H9 (cell line): ENCODE measurements at regions not wholly inside any gene's neighbourhood (a gene's known extent, or its start where the extent isn't known, plus 50 kb on each side); places are given as distances from the start of the nearest gene placed in this dataset.

Source experiments
- DNase-seq: peaks from one replicate; pipeline ENCODE4 v3.0.0-alpha.2; 2017
- H2AFZ ChIP-seq: one replicate; pipeline ENCODE4 v1.6.1; 2013; ENCODE audit warnings: mild to moderate bottlenecking, low read length, control low read depth, moderate library complexity
- H2AK5ac ChIP-seq: 2 replicates; pipeline ENCODE4 v1.6.1; 2013; ENCODE audit warnings: low read length, control low read depth, mixed read lengths; ENCODE audit not compliant: insufficient read length
- H2BK120ac ChIP-seq: one replicate; pipeline ENCODE4 v1.6.1; 2013; ENCODE audit warnings: low read depth, mild to moderate bottlenecking, low read length, control low read depth, inconsistent platforms; ENCODE audit not compliant: poor library complexity, severe bottlenecking
- H2BK12ac ChIP-seq: 2 replicates; pipeline ENCODE4 v1.6.1; 2013; ENCODE audit warnings: low read length, control low read depth, mixed read lengths, low read depth; ENCODE audit not compliant: insufficient read length
- H2BK15ac ChIP-seq: 2 replicates; pipeline ENCODE4 v1.6.1; 2013; ENCODE audit warnings: low read depth, low read length, control low read depth
- H2BK20ac ChIP-seq: one replicate; pipeline ENCODE4 v1.6.1; 2013; ENCODE audit warnings: low read depth, mild to moderate bottlenecking, low read length, control low read depth, inconsistent platforms; ENCODE audit not compliant: poor library complexity, severe bottlenecking
- H2BK5ac ChIP-seq: 2 replicates; pipeline ENCODE4 v1.6.1; 2013; ENCODE audit warnings: low read length, control low read depth, mixed read lengths; ENCODE audit not compliant: insufficient read length
- H3K14ac ChIP-seq: 2 replicates; pipeline ENCODE4 v1.6.1; 2013; ENCODE audit warnings: low read length, control low read depth; ENCODE audit not compliant: insufficient read depth
- H3K18ac ChIP-seq: 2 replicates; pipeline ENCODE4 v1.6.1; 2013; ENCODE audit warnings: low read depth, mild to moderate bottlenecking, mixed read lengths, low read length, control low read depth; ENCODE audit not compliant: insufficient read length
- H3K23ac ChIP-seq: 2 replicates; pipeline ENCODE4 v1.6.1; 2013; ENCODE audit warnings: low read length, control low read depth, mixed read lengths, low read depth; ENCODE audit not compliant: insufficient read length
- H3K23me2 ChIP-seq: 2 replicates; pipeline ENCODE4 v1.6.1; 2013; ENCODE audit warnings: low read depth, mild to moderate bottlenecking, mixed read lengths, low read length, control low read depth; ENCODE audit not compliant: insufficient read length, poor library complexity, severe bottlenecking
- H3K27ac ChIP-seq: 2 replicates; pipeline ENCODE4 v1.5.1; 2013; ENCODE audit warnings: low read length, control low read depth, mixed read lengths, low read depth; ENCODE audit not compliant: insufficient read length
- H3K27me3 ChIP-seq: 2 replicates; pipeline ENCODE4 v1.6.1; 2013; ENCODE audit warnings: low read length, control low read depth, inconsistent platforms; ENCODE audit not compliant: insufficient read depth
- H3K4ac ChIP-seq: 2 replicates; pipeline ENCODE4 v1.6.1; 2013; ENCODE audit warnings: low read depth, mild to moderate bottlenecking, control low read depth, inconsistent platforms, low read length, moderate library complexity
- H3K4me1 ChIP-seq: 2 replicates; pipeline ENCODE4 v1.6.1; 2013; ENCODE audit warnings: low read length, control low read depth, inconsistent platforms; ENCODE audit not compliant: insufficient read depth
- H3K4me2 ChIP-seq: 2 replicates; pipeline ENCODE4 v1.6.1; 2013; ENCODE audit warnings: low read length, control low read depth, mixed read lengths; ENCODE audit not compliant: insufficient read length, insufficient read depth
- H3K56ac ChIP-seq: 2 replicates; pipeline ENCODE4 v1.6.1; 2013; ENCODE audit warnings: low read depth, mild to moderate bottlenecking, mixed read lengths, low read length, control low read depth; ENCODE audit not compliant: insufficient read length
- H3K79me1 ChIP-seq: 2 replicates; pipeline ENCODE4 v1.6.1; 2013; ENCODE audit warnings: low read depth, mild to moderate bottlenecking, moderate library complexity, low read length, control low read depth, inconsistent platforms; ENCODE audit not compliant: insufficient read depth, poor library complexity, severe bottlenecking
- H3K79me2 ChIP-seq: 2 replicates; pipeline ENCODE4 v1.6.1; 2013; ENCODE audit warnings: low read length, control low read depth, inconsistent platforms; ENCODE audit not compliant: insufficient read depth
- H3K9ac ChIP-seq: 2 replicates; pipeline ENCODE4 v1.6.1; 2013; ENCODE audit warnings: low read length, control low read depth, mixed read lengths; ENCODE audit not compliant: insufficient read length; ENCODE audit errors: extremely low read depth
- H3K9me3 ChIP-seq: one replicate; pipeline ENCODE4 v1.6.1; 2013; ENCODE audit warnings: low read depth, low read length, inconsistent platforms; ENCODE audit not compliant: control insufficient read depth
- H3T11ph ChIP-seq: one replicate; pipeline ENCODE4 v1.6.1; 2013; ENCODE audit warnings: mild to moderate bottlenecking, low read length, control low read depth, inconsistent platforms
- H4K20me1 ChIP-seq: one replicate; pipeline ENCODE4 v1.6.1; 2013; ENCODE audit not compliant: control insufficient read depth, insufficient read length, insufficient read depth
- H4K5ac ChIP-seq: 2 replicates; pipeline ENCODE4 v1.6.1; 2013; ENCODE audit warnings: low read depth, mild to moderate bottlenecking, mixed read lengths, low read length, control low read depth; ENCODE audit not compliant: insufficient read length
- H4K8ac ChIP-seq: replicated peaks from 2 replicates; pipeline ENCODE4 v1.6.1; 2013; ENCODE audit warnings: low read length, control low read depth, mixed read lengths, low read depth; ENCODE audit not compliant: insufficient read length
- H4K91ac ChIP-seq: 2 replicates; pipeline ENCODE4 v1.6.1; 2013; ENCODE audit warnings: low read depth, mild to moderate bottlenecking, moderate library complexity, mixed read lengths, low read length, control low read depth; ENCODE audit not compliant: insufficient read length
- H3K27ac Mint-ChIP-seq, 3 experiments: 2 replicates in 2 of 3; 3 replicates in 1 of 3; pipeline ENCODE4 v1.8.0; 2020 to 2021; ENCODE audit warnings: mixed read lengths in 3 of 3, mild to moderate bottlenecking in 1 of 3, moderate library complexity in 1 of 3
- H3K27me3 Mint-ChIP-seq: 2 replicates; pipeline ENCODE4 v1.8.0; 2021; ENCODE audit warnings: low read depth, mild to moderate bottlenecking, moderate library complexity, mixed read lengths
- H3K36me3 Mint-ChIP-seq, 3 experiments: 2 replicates in 2 of 3; 3 replicates in 1 of 3; pipeline ENCODE4 v1.8.0; 2020 to 2021; ENCODE audit warnings: low read depth in 3 of 3, mixed read lengths in 3 of 3; ENCODE audit not compliant: insufficient read depth in 1 of 3
- H3K4me1 Mint-ChIP-seq, 2 experiments: 2 replicates each; pipeline ENCODE4 v1.8.0; 2020; ENCODE audit warnings: mixed read lengths in 2 of 2
- H3K4me3 Mint-ChIP-seq, 2 experiments: 2 replicates in 1 of 2; 3 replicates in 1 of 2; pipeline ENCODE4 v1.8.0; 2020 to 2021; ENCODE audit warnings: mild to moderate bottlenecking in 2 of 2, mixed read lengths in 2 of 2, moderate library complexity in 1 of 2
- H3K9me3 Mint-ChIP-seq, 2 experiments: 2 replicates in 1 of 2; 3 replicates in 1 of 2; pipeline ENCODE4 v1.8.0; 2020; ENCODE audit warnings: mild to moderate bottlenecking in 2 of 2, mixed read lengths in 2 of 2, moderate library complexity in 1 of 2
- WGBS: extraction: QIAGEN DNeasy Blood & Tissue Kit; methylation state at CpG from one replicate; pipeline ENCODE4 v1.1.7; 2013; ENCODE audit warnings: missing lambda C conversion rate, low lambda C conversion rate, mixed read lengths; ENCODE audit not compliant: insufficient read length; ENCODE audit errors: extremely low coverage; 5-methylcytosine and 5-hydroxymethylcytosine counted together
- TF ChIP-seq, protein P1 (sequence below): fragments of 200-600 bp; sonication (generic); conservative IDR thresholded peaks from 3 replicates; pipeline ENCODE4 v1.8.0; 2021; ENCODE audit warnings: antibody characterized with exemption, mild to moderate bottlenecking

DNA sequence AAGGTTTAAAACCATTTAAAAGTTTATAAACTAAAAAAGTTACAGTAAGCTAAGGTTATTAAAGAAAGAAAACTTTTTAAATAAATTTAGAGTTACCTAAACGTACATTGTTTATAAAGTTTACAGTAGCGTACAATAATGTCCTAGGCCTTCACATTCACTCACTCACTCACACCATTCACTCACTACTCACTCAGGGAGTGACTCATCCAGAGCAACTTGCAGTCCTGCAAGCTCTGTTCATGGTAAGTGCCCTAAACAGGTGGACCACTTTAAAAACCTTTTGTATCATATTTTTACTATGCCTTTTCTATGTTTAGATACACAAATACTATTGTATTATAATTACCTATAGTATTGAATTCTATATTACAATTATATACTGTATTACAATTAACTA lies 190.8 kb upstream of the RASA1 start:
- H3K27me3 Mint-ChIP-seq = no peaks in the 10 kb centered on the region
- H3K9ac ChIP-seq = no peak overlapping the region
- no peaks in the 10 kb centered on the region for H3K4me1 ChIP-seq
- no peak overlapping the region for H2BK15ac ChIP-seq
- no peak overlapping the region for H2BK5ac ChIP-seq
- DNase-seq = no peak
- H3K4ac ChIP-seq = no peak overlapping the region
- TF ChIP-seq, protein P1, sequence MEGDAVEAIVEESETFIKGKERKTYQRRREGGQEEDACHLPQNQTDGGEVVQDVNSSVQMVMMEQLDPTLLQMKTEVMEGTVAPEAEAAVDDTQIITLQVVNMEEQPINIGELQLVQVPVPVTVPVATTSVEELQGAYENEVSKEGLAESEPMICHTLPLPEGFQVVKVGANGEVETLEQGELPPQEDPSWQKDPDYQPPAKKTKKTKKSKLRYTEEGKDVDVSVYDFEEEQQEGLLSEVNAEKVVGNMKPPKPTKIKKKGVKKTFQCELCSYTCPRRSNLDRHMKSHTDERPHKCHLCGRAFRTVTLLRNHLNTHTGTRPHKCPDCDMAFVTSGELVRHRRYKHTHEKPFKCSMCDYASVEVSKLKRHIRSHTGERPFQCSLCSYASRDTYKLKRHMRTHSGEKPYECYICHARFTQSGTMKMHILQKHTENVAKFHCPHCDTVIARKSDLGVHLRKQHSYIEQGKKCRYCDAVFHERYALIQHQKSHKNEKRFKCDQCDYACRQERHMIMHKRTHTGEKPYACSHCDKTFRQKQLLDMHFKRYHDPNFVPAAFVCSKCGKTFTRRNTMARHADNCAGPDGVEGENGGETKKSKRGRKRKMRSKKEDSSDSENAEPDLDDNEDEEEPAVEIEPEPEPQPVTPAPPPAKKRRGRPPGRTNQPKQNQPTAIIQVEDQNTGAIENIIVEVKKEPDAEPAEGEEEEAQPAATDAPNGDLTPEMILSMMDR = no peak
- H4K91ac ChIP-seq = no peak overlapping the region
- H4K8ac ChIP-seq = no peak overlapping the region
- no peaks in the 10 kb centered on the region for H3K23me2 ChIP-seq
- H2BK12ac ChIP-seq = no peak overlapping the region
- H3K4me2 ChIP-seq = no peak overlapping the region
- H3K23ac ChIP-seq = no peak overlapping the region
- H3K79me2 ChIP-seq = no peaks in the 10 kb centered on the region
- no peaks in the 10 kb centered on the region for H3K79me1 ChIP-seq
- no peaks in the 10 kb centered on the region for H3K9me3 Mint-ChIP-seq
- no peak overlapping the region for H3T11ph ChIP-seq
- no peaks in the 10 kb centered on the region for H3K27me3 ChIP-seq
- no peaks in the 10 kb centered on the region for H3K9me3 ChIP-seq
- no peak overlapping the region for H2AK5ac ChIP-seq
- no peak overlapping the region for H2BK120ac ChIP-seq
- H2AFZ ChIP-seq = no peak overlapping the region
- H3K27ac Mint-ChIP-seq = no peak overlapping the region
- H2BK20ac ChIP-seq = no peak overlapping the region
- H3K14ac ChIP-seq = no peak overlapping the region
- H3K36me3 Mint-ChIP-seq = no peaks in the 10 kb centered on the region
- H3K56ac ChIP-seq = no peak overlapping the region
- no peaks in the 10 kb centered on the region for H4K20me1 ChIP-seq
- no peak overlapping the region for H4K5ac ChIP-seq
- peaks cover 0 to 4% of the 10 kb centered on the region in 2 experiments; a peak in 2 of 4 replicates for H3K4me1 Mint-ChIP-seq
- H3K18ac ChIP-seq = no peak overlapping the region
- no CpG with 5 or more reads among the region's 2 CpGs for WGBS
- no peak overlapping the region for H3K27ac ChIP-seq
- H3K4me3 Mint-ChIP-seq = no peak overlapping the region
